H1 (cell line): ENCODE measurements at regions not wholly inside any gene's neighbourhood (a gene's known extent, or its start where the extent isn't known, plus 50 kb on each side); places are given as distances from the start of the nearest gene placed in this dataset.

Source experiments
- CTCF ChIA-PET: fragments of 300-600 bp; sonication (Branson Sonifier 250); formaldehyde crosslinking; loops from one replicate; lab custom pipeline; 2021; ENCODE audit not compliant: partially characterized antibody; lab: Charles Lee
- POLR2A ChIA-PET: fragments of 300-600 bp; sonication (Branson Sonifier 250); formaldehyde crosslinking; loops from one replicate; lab custom pipeline; 2021; ENCODE audit warnings: inconsistent platforms; ENCODE audit not compliant: partially characterized antibody; lab: Charles Lee
- DNase-seq, 2 experiments: peaks; one replicate each; pipeline versions ENCODE4 v3.0.0 to v3.0.0-alpha.2; 2010 to 2022; ENCODE audit warnings: low spot score in 2 of 2, low read depth in 1 of 2, mixed read lengths in 1 of 2
- FAIRE-seq: peaks from 2 replicates; lab custom pipeline; 2011; peaks lifted over from hg19 to GRCh38; lab: Jason Lieb, UNC
- H2AFZ ChIP-seq: 2 replicates; pipeline ENCODE4 v1.8.1; 2012; ENCODE audit warnings: low read length, inconsistent platforms
- H2AK5ac ChIP-seq: 2 replicates; pipeline ENCODE4 v1.6.1; 2013; ENCODE audit warnings: low read depth, low read length
- H2BK120ac ChIP-seq: replicated peaks from 2 replicates; pipeline ENCODE3; 2013; ENCODE audit warnings: low read depth, low read length, inconsistent platforms
- H2BK12ac ChIP-seq: 2 replicates; pipeline ENCODE4 v1.6.1; 2013; ENCODE audit warnings: low read depth, low read length
- H2BK15ac ChIP-seq: 2 replicates; pipeline ENCODE4 v1.6.1; 2013; ENCODE audit warnings: low read length
- H2BK20ac ChIP-seq: 2 replicates; pipeline ENCODE4 v1.6.1; 2013; ENCODE audit warnings: low read length
- H2BK5ac ChIP-seq: 2 replicates; pipeline ENCODE4 v1.6.1; 2013; ENCODE audit warnings: low read depth, low read length
- H3K14ac ChIP-seq: 2 replicates; pipeline ENCODE4 v1.6.1; 2013; ENCODE audit warnings: inconsistent platforms; ENCODE audit not compliant: insufficient read length
- H3K18ac ChIP-seq: 2 replicates; pipeline ENCODE4 v1.6.1; 2013; ENCODE audit warnings: low read length; ENCODE audit errors: extremely low read depth
- H3K23ac ChIP-seq: 2 replicates; pipeline ENCODE4 v1.6.1; 2013; ENCODE audit warnings: inconsistent platforms; ENCODE audit not compliant: insufficient read length
- H3K23me2 ChIP-seq: 2 replicates; pipeline ENCODE4 v1.6.1; 2013; ENCODE audit warnings: low read depth, low read length
- H3K27ac ChIP-seq: 2 replicates; pipeline ENCODE4 v1.6.1; 2011; ENCODE audit warnings: low read depth, low read length, inconsistent platforms
- H3K27me3 ChIP-seq, 4 experiments: replicated peaks in 1 of 4; 1 replicate in 1 of 4; 2 replicates in 3 of 4; pipeline versions ENCODE4 v1.6.1 to v1.8.1; 2011 to 2013; ENCODE audit warnings: low read length in 3 of 4, mild to moderate bottlenecking in 3 of 4, inconsistent platforms in 2 of 4, mixed read lengths in 2 of 4, moderate library complexity in 1 of 4; ENCODE audit not compliant: control insufficient read depth in 3 of 4, insufficient read depth in 3 of 4; ENCODE audit errors: extremely low read depth in 1 of 4
- H3K36me3 ChIP-seq, 4 experiments: 2 replicates each; pipeline versions ENCODE4 v1.6.1 to v1.8.1; 2011 to 2013; ENCODE audit warnings: mild to moderate bottlenecking in 4 of 4, low read length in 3 of 4, moderate library complexity in 2 of 4, control low read depth in 1 of 4, inconsistent platforms in 1 of 4; ENCODE audit not compliant: insufficient read depth in 4 of 4, control insufficient read depth in 2 of 4
- H3K4ac ChIP-seq: replicated peaks from 2 replicates; pipeline ENCODE3; 2013; ENCODE audit warnings: low read length, low read depth, mixed read lengths, inconsistent platforms; ENCODE audit not compliant: insufficient read length
- H3K4me1 ChIP-seq, 4 experiments: replicated peaks in 1 of 4; 1 replicate in 1 of 4; 2 replicates in 3 of 4; pipeline versions ENCODE4 v1.6.1 to v1.8.1; 2011 to 2013; ENCODE audit warnings: low read length in 3 of 4, inconsistent platforms in 2 of 4, mixed read lengths in 1 of 4; ENCODE audit not compliant: insufficient read depth in 4 of 4, control insufficient read depth in 3 of 4
- H3K4me2 ChIP-seq, 2 experiments: 2 replicates each; pipeline versions ENCODE4 v1.6.1 to v1.8.1; 2011 to 2013; ENCODE audit warnings: low read depth in 2 of 2, low read length in 2 of 2, control low read depth in 1 of 2, inconsistent platforms in 1 of 2, mild to moderate bottlenecking in 1 of 2; ENCODE audit not compliant: insufficient read depth in 1 of 2
- H3K4me3 ChIP-seq, 4 experiments: fragments of 200-600, 300-600 bp in 1 of 4; sonication (generic), shearing (Covaris generic), sonication (Bioruptor Twin) in 1 of 4; 2 replicates each; pipeline versions ENCODE4 v1.5.1 to v1.8.1; 2011 to 2016; ENCODE audit warnings: low read length in 4 of 4, low read depth in 3 of 4, control low read depth in 2 of 4, inconsistent platforms in 2 of 4, mild to moderate bottlenecking in 2 of 4, mixed read lengths in 1 of 4, moderate library complexity in 1 of 4; ENCODE audit not compliant: insufficient read depth in 2 of 4; ENCODE audit errors: extremely low read depth in 1 of 4
- H3K56ac ChIP-seq: replicated peaks from 2 replicates; pipeline ENCODE3; 2013; ENCODE audit warnings: low read depth, mild to moderate bottlenecking, mixed read lengths, low read length, inconsistent platforms; ENCODE audit not compliant: insufficient read length
- H3K79me1 ChIP-seq: 2 replicates; pipeline ENCODE4 v1.6.1; 2013; ENCODE audit warnings: low read depth, low read length, control low read depth
- H3K79me2 ChIP-seq, 2 experiments: 2 replicates each; pipeline versions ENCODE4 v1.6.1 to v1.8.1; 2012 to 2013; ENCODE audit warnings: low read length in 2 of 2, mild to moderate bottlenecking in 2 of 2, inconsistent platforms in 1 of 2; ENCODE audit not compliant: insufficient read depth in 2 of 2, control insufficient read depth in 1 of 2
- H3K9ac ChIP-seq, 4 experiments: replicated peaks in 1 of 4; 1 replicate in 1 of 4; 2 replicates in 3 of 4; pipeline versions ENCODE4 v1.6.1 to v1.8.1; 2011 to 2013; ENCODE audit warnings: low read depth in 3 of 4, low read length in 3 of 4, control low read depth in 2 of 4, mild to moderate bottlenecking in 2 of 4, moderate library complexity in 2 of 4, inconsistent platforms in 1 of 4; ENCODE audit errors: extremely low read depth in 1 of 4
- H3K9me3 ChIP-seq, 2 experiments: 2 replicates each; pipeline versions ENCODE4 v1.6.1 to v1.8.1; 2012 to 2013; ENCODE audit warnings: mild to moderate bottlenecking in 2 of 2, moderate library complexity in 2 of 2, control low read depth in 1 of 2, inconsistent platforms in 1 of 2, low read depth in 1 of 2, low read length in 1 of 2, mixed read lengths in 1 of 2; ENCODE audit not compliant: insufficient read depth in 2 of 2
- H4K20me1 ChIP-seq, 2 experiments: replicated peaks in 1 of 2; 2 replicates each; pipeline versions ENCODE3 to v1.8.1; 2011 to 2013; ENCODE audit warnings: inconsistent platforms in 2 of 2, low read length in 2 of 2, mild to moderate bottlenecking in 1 of 2; ENCODE audit not compliant: insufficient read depth in 2 of 2, control insufficient read depth in 1 of 2
- H4K5ac ChIP-seq: 2 replicates; pipeline ENCODE4 v1.6.1; 2013; ENCODE audit warnings: low read length, low read depth, mixed read lengths, inconsistent platforms; ENCODE audit not compliant: insufficient read length
- H4K8ac ChIP-seq: 2 replicates; pipeline ENCODE4 v1.8.0; 2013; ENCODE audit warnings: mild to moderate bottlenecking, moderate library complexity, low read length, inconsistent platforms; ENCODE audit not compliant: insufficient read depth; ENCODE audit errors: extremely low read depth
- H4K91ac ChIP-seq: replicated peaks from 2 replicates; pipeline ENCODE3; 2013; ENCODE audit warnings: low read length, mixed read lengths, inconsistent platforms; ENCODE audit not compliant: insufficient read length
- SIN3A ChIP-seq, 2 experiments: IDR thresholded peaks in 1 of 2; conservative IDR thresholded peaks in 1 of 2; 2 replicates each; pipeline ENCODE4 v1.6.1; 2011 to 2012; ENCODE audit warnings: low read length in 2 of 2, improper control_type of control experiment in 1 of 2, low read depth in 1 of 2, mild to moderate bottlenecking in 1 of 2
- WGBS, 2 experiments: shearing (Covaris generic) in 1 of 2; methylation state at CpG; one replicate each; pipeline versions ENCODE4 v1.1.6 to v1.1.7; 2013 to 2015; ENCODE audit warnings: low lambda C conversion rate in 2 of 2, mixed read lengths in 2 of 2, inconsistent platforms in 1 of 2, low coverage in 1 of 2, missing lambda C conversion rate in 1 of 2; ENCODE audit not compliant: insufficient replicate concordance in 2 of 2, insufficient coverage in 1 of 2, insufficient read length in 1 of 2; ENCODE audit errors: extremely low coverage in 1 of 2, missing lambda C conversion rate in 1 of 2; 5-methylcytosine and 5-hydroxymethylcytosine counted together

- Histone ChIP-seq H3K56ac (no peak overlapping the region), H3K9me3 (no peaks in the 10 kb centered on the region), H3K18ac (no peak overlapping the region), H3K4ac (no peak overlapping the region), H2BK15ac (no peak overlapping the region), H2AFZ (no peak overlapping the region), H2AK5ac (no peak overlapping the region), H3K27me3 (no peaks in the 10 kb centered on the region), H3K23ac (no peak overlapping the region), H3K14ac (no peak overlapping the region), H3K9ac (no peak overlapping the region), H2BK120ac (no peak overlapping the region), H4K20me1 (no peaks in the 10 kb centered on the region), H3K79me2 (no peaks in the 10 kb centered on the region), H4K5ac (no peak overlapping the region), H3K27ac (no peak overlapping the region), H3K4me1 (peaks cover 0 to 2% (median 1%) of the 10 kb centered on the region in 4 experiments; a peak in 2 of 7 replicates), H4K91ac (no peak overlapping the region), H2BK12ac (no peak overlapping the region), H3K36me3 (no peaks in the 10 kb centered on the region), H3K23me2 (no peaks in the 10 kb centered on the region; the same call in 1 of the 2 replicates), H2BK20ac (no peak overlapping the region), H3K79me1 (no peaks in the 10 kb centered on the region), H4K8ac (no peak overlapping the region), H3K4me2 (no peak overlapping the region), H2BK5ac (no peak overlapping the region), H3K4me3 (no peak overlapping the region)
- no peak for DNase-seq
- FAIRE-seq = no peak
- ChIA-PET POLR2A (no interaction called here), CTCF (no interaction called here)
- 99% methylated on average over 3 of the region's 3 CpGs; no CpG with 5 or more reads in 1 of the 2 experiments for WGBS, 2 experiments
- TF ChIP-seq SIN3A (conservative IDR thresholded peaks at IDR 0.05 in 1 of 2, IDR thresholded peaks at IDR 0.05 in 1 of 2; ENCODE audit: low read depth in 1 of 2, low read length in 2 of 2) = no peak
These were observed 236.4 kb downstream of the FLRT2 start for GRCh38 chr14:85766295-85766694.
